ENCODE measurements at regions not wholly inside any gene's neighbourhood (a gene's known extent, or its start where the extent isn't known, plus 50 kb on each side); places are given as distances from the start of the nearest gene placed in this dataset.

- no peak for DNase-seq
These were observed 51.5 kb upstream of the ANO4 start for GRCh38 chr12:100743060-100743459.
